ENCODE measurements at regions not wholly inside any gene's neighbourhood (a gene's known extent, or its start where the extent isn't known, plus 50 kb on each side); places are given as distances from the start of the nearest gene placed in this dataset.

- DNase-seq, result no peak
Observed at GRCh38 chr15:62445244-62445643, 280.2 kb upstream of the C2CD4B start.

- no peak for DNase-seq
Observed at GRCh38 chr15:62446984-62447383, 281.9 kb upstream of the C2CD4B start.

GRCh38 chr15:62447742-62448141, 282.7 kb upstream of the C2CD4B start:
- no peak for DNase-seq

GRCh38 chr15:62449638-62450037, 284.6 kb upstream of the C2CD4B start:
- no peak for DNase-seq

- DNase-seq, result no peak
Observed at GRCh38 chr15:62450061-62450460, 285.0 kb upstream of the C2CD4B start.

GRCh38 chr15:62452026-62452425, 286.9 kb upstream of the C2CD4B start:
- DNase-seq, result no peak

GRCh38 chr15:62452667-62453066, 287.6 kb upstream of the C2CD4B start:
- no peak for DNase-seq

GRCh38 chr15:62453375-62453774, 288.3 kb upstream of the C2CD4B start:
- DNase-seq, result no peak

- DNase-seq, result no peak
Observed at GRCh38 chr15:62453981-62454380, 288.9 kb upstream of the C2CD4B start.

GRCh38 chr15:62454567-62455172, 289.6 kb upstream of the C2CD4B start:
- no peak for DNase-seq

- DNase-seq, result no peak
Observed at GRCh38 chr15:62455441-62455921, 290.4 kb upstream of the C2CD4B start.

- no peak for DNase-seq
Observed at GRCh38 chr15:62456011-62456920, 291.2 kb upstream of the C2CD4B start.

GRCh38 chr15:62457100-62457499, 292.0 kb upstream of the C2CD4B start:
- no peak for DNase-seq

GRCh38 chr15:62459875-62460274, 294.8 kb upstream of the C2CD4B start:
- no peak for DNase-seq

- no peak for DNase-seq
Observed at GRCh38 chr15:62462268-62462667, 297.2 kb upstream of the C2CD4B start.

GRCh38 chr15:62462721-62463120, 297.6 kb upstream of the C2CD4B start:
- no peak for DNase-seq

GRCh38 chr15:62464705-62465104, 299.6 kb upstream of the C2CD4B start:
- DNase-seq, result no peak

- DNase-seq, result no peak
Observed at GRCh38 chr15:62465173-62465572, 300.1 kb upstream of the C2CD4B start.

- DNase-seq, result no peak
Observed at GRCh38 chr15:62469478-62469873, 304.4 kb upstream of the C2CD4B start.

GRCh38 chr15:62469874-62470688, 305.0 kb upstream of the C2CD4B start:
- no peak for DNase-seq

GRCh38 chr15:62472616-62473299, 307.7 kb upstream of the C2CD4B start:
- DNase-seq, result no peak

GRCh38 chr15:62474021-62474770, 309.1 kb upstream of the C2CD4B start:
- no peak for DNase-seq

All from T-helper 1 cell (primary cell).